SK-N-SH (cell line): ENCODE measurements at regions not wholly inside any gene's neighbourhood (a gene's known extent, or its start where the extent isn't known, plus 50 kb on each side); places are given as distances from the start of the nearest gene placed in this dataset.

Experiments used
- CTCF ChIA-PET: fragments of 300-600, 350-600 bp; formaldehyde crosslinking; extraction: SDS; loops from one replicate; lab custom pipeline; 2021; lab: Yijun Ruan, JAX
- POLR2A ChIA-PET: fragments of 350-600 bp; sonication (Branson Sonifier 250); formaldehyde crosslinking; extraction: SDS; loops from one replicate; lab custom pipeline; 2020; ENCODE audit warnings: antibody characterized with exemption, inconsistent platforms; lab: Yijun Ruan, JAX
- DNase-seq: peaks from one replicate; pipeline ENCODE4 v3.0.0; 2012
- H2AFZ ChIP-seq: fragments of 200-600 bp; sonication (generic); 2 replicates; pipeline ENCODE4 v1.8.1; 2016; ENCODE audit warnings: antibody characterized with exemption, mild to moderate bottlenecking, low read depth
- H3F3A ChIP-seq: fragments of 200-600 bp; sonication (generic); replicated peaks from 2 replicates; pipeline ENCODE3; 2016; ENCODE audit warnings: antibody characterized with exemption, mild to moderate bottlenecking; ENCODE audit not compliant: insufficient read depth
- H3K27ac ChIP-seq, 2 experiments: fragments of 200-500 bp in 1 of 2; fragments of 200-600 bp in 1 of 2; sonication (Bioruptor generic) in 1 of 2; sonication (generic), shearing (Covaris generic) in 1 of 2; 2 replicates each; pipeline versions ENCODE4 v1.5.1 to v1.6.1; 2014 to 2016; ENCODE audit warnings: low read depth in 2 of 2, inconsistent platforms in 1 of 2, low read length in 1 of 2, mild to moderate bottlenecking in 1 of 2, mixed read lengths in 1 of 2
- H3K27me3 ChIP-seq: fragments of 200-600 bp; sonication (generic), shearing (Covaris generic); 2 replicates; pipeline ENCODE4 v1.6.1; 2016; ENCODE audit warnings: mixed run types; ENCODE audit not compliant: insufficient read depth
- H3K36me3 ChIP-seq, 2 experiments: fragments of 200-500 bp in 1 of 2; fragments of 200-600 bp in 1 of 2; sonication (Bioruptor generic) in 1 of 2; sonication (generic) in 1 of 2; replicated peaks in 1 of 2; 2 replicates each; pipeline versions ENCODE3 to v1.5.1; 2014 to 2016; ENCODE audit warnings: low read length in 1 of 2, mild to moderate bottlenecking in 1 of 2; ENCODE audit not compliant: insufficient read depth in 2 of 2, control insufficient read depth in 1 of 2
- H3K4me1 ChIP-seq, 2 experiments: fragments of 200-500 bp in 1 of 2; fragments of 200-600 bp in 1 of 2; sonication (Bioruptor generic) in 1 of 2; sonication (generic), shearing (Covaris generic) in 1 of 2; 2 replicates each; pipeline versions ENCODE4 v1.5.1 to v1.6.1; 2014 to 2016; ENCODE audit warnings: low read depth in 1 of 2, low read length in 1 of 2, mixed run types in 1 of 2; ENCODE audit not compliant: insufficient read depth in 2 of 2, control insufficient read depth in 1 of 2
- H3K4me2 ChIP-seq: fragments of 200-600 bp; sonication (generic), shearing (Covaris generic); 2 replicates; pipeline ENCODE4 v1.6.1; 2017; ENCODE audit warnings: mixed run types
- H3K4me3 ChIP-seq, 2 experiments: fragments of 200-500 bp in 1 of 2; fragments of 200-600 bp in 1 of 2; sonication (Bioruptor generic) in 1 of 2; sonication (generic), shearing (Covaris generic) in 1 of 2; 2 replicates each; pipeline versions ENCODE4 v1.5.1 to v1.8.1; 2014 to 2016; ENCODE audit warnings: low read depth in 2 of 2, inconsistent platforms in 1 of 2, low read length in 1 of 2, mild to moderate bottlenecking in 1 of 2, mixed read lengths in 1 of 2, moderate library complexity in 1 of 2
- H3K79me2 ChIP-seq: fragments of 200-600 bp; sonication (generic); 2 replicates; pipeline ENCODE4 v1.8.1; 2017; ENCODE audit warnings: mild to moderate bottlenecking; ENCODE audit not compliant: insufficient read depth
- H3K9ac ChIP-seq: fragments of 200-600 bp; sonication (generic); 2 replicates; pipeline ENCODE4 v1.6.1; 2017; ENCODE audit warnings: mixed run types
- H3K9me2 ChIP-seq: fragments of 200-600 bp; sonication (generic); 2 replicates; pipeline ENCODE4 v1.6.1; 2017; ENCODE audit warnings: mixed run types
- H3K9me3 ChIP-seq: fragments of 200-600 bp; sonication (generic); 2 replicates; pipeline ENCODE4 v1.6.1; 2017; ENCODE audit warnings: mixed run types, mild to moderate bottlenecking, moderate library complexity
- H4K20me1 ChIP-seq: fragments of 200-600 bp; sonication (generic); 2 replicates; pipeline ENCODE4 v1.6.1; 2017; ENCODE audit warnings: mild to moderate bottlenecking, mixed run types; ENCODE audit not compliant: insufficient read depth
- EP300 ChIP-seq, 2 experiments: IDR thresholded peaks; 2 replicates each; pipeline versions ENCODE4 v1.4.0 to v1.6.1; 2012; ENCODE audit warnings: borderline replicate concordance in 1 of 2, low read depth in 1 of 2, low read length in 1 of 2
- GABPA ChIP-seq: IDR thresholded peaks from 2 replicates; pipeline ENCODE4 v1.4.0; 2012; ENCODE audit warnings: low read depth, mild to moderate bottlenecking
- JUND ChIP-seq: IDR thresholded peaks from 2 replicates; pipeline ENCODE4 v1.4.0; 2012
- MEF2A ChIP-seq: IDR thresholded peaks from 2 replicates; pipeline ENCODE4 v1.4.0; 2012; ENCODE audit warnings: low read depth, borderline replicate concordance
- NFIC ChIP-seq: IDR thresholded peaks from 2 replicates; pipeline ENCODE4 v1.4.0; 2012; ENCODE audit warnings: borderline replicate concordance
- NRF1 ChIP-seq: IDR thresholded peaks from 2 replicates; pipeline ENCODE4 v1.6.1; 2012; ENCODE audit warnings: low read depth, mild to moderate bottlenecking, low read length
- RCOR1 ChIP-seq: fragments of 150-350 bp; IDR thresholded peaks from 2 replicates; pipeline ENCODE4 v1.6.1; 2017; ENCODE audit warnings: antibody characterized with exemption, low read length
- TAF1 ChIP-seq: IDR thresholded peaks from 2 replicates; pipeline ENCODE4 v1.6.1; 2012; ENCODE audit warnings: low read depth, mild to moderate bottlenecking, low read length, moderate library complexity, borderline replicate concordance
- TCF12 ChIP-seq: IDR thresholded peaks from 2 replicates; pipeline ENCODE4 v1.4.0; 2012
- TEAD4 ChIP-seq: IDR thresholded peaks from 2 replicates; pipeline ENCODE4 v1.4.0; 2012; ENCODE audit warnings: mild to moderate bottlenecking, borderline replicate concordance; ENCODE audit not compliant: insufficient read depth
- YY1 ChIP-seq: IDR thresholded peaks from 2 replicates; pipeline ENCODE4 v1.4.0; 2012; ENCODE audit warnings: low read depth, mild to moderate bottlenecking
- WGBS: methylation state at CpG from one replicate; pipeline ENCODE4 v1.1.6; 2017; ENCODE audit warnings: low lambda C conversion rate; 5-methylcytosine and 5-hydroxymethylcytosine counted together
- TF ChIP-seq, protein P1 (sequence below): fragments of 150-350 bp; IDR thresholded peaks from 2 replicates; pipeline ENCODE4 v1.6.1; 2017; ENCODE audit warnings: antibody characterized with exemption, low read length, low read depth, borderline replicate concordance
- TF ChIP-seq, protein P2 (sequence below): fragments of 200-600 bp; sonication (generic); IDR thresholded peaks from 2 replicates; pipeline ENCODE4 v1.6.1; 2017; ENCODE audit warnings: antibody characterized with exemption, mild to moderate bottlenecking, moderate library complexity
- TF ChIP-seq, protein P3 (sequence below): IDR thresholded peaks from 2 replicates; pipeline ENCODE4 v1.6.1; 2012; ENCODE audit warnings: mild to moderate bottlenecking, low read depth, low read length, moderate library complexity
- TF ChIP-seq, protein P4 (sequence below): IDR thresholded peaks from 2 replicates; pipeline ENCODE4 v1.4.0; 2012; ENCODE audit warnings: low read depth, borderline replicate concordance
- TF ChIP-seq, protein P5 (sequence below): IDR thresholded peaks from 2 replicates; pipeline ENCODE4 v1.4.0; 2012; ENCODE audit warnings: low read depth

DNA sequence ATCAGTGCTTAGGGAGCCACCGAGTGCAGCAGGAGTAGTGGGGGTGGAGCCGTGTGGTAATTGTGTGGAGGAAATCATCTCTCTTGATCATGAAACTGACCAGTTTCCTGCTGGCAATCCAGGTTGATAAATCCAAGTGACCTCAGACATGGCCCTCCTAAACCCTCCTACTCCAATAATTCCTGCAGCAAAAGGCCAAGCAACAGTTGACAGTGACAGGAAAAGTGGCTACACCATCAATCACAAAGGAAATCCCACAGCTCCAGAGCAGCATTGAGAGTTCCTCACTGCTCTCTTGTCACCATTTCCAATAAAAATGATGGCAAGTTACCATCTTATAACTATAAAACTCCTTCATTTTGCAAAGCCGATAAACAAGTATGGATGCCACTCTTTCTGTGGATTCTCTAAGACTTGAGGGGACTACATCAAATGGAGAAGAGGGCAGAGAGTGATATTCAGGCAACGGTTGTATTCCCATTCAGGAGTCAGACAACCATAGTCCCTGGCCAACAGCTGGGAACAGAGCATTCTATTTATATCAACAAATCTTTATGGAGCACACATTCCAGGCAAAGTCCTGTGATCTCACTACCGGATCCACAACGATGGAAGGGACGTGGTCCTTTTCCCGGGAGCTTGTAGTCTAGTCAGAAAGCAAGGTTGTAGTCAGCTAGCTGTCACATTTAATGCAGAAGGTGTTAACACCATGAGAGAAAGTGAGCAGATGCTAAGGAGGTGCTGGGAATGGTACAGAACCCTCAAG lies 312.5 kb upstream of the CTNNB1 start:
- no peak overlapping the region; a peak in 1 of 4 replicates for H3K4me3 ChIP-seq
- H4K20me1 ChIP-seq, result no peaks in the 10 kb centered on the region
- CTCF ChIA-PET, result interaction anchor here (0.9 kb wide), 1 partner anchor 9 kb away, joined by 3 read pairs; no protein-coding TSS in a partner anchor
- H3K79me2 ChIP-seq, result no peaks in the 10 kb centered on the region
- H3K27me3 ChIP-seq, result no peaks in the 10 kb centered on the region
- H3F3A ChIP-seq, result no peaks in the 10 kb centered on the region
- no peaks in the 10 kb centered on the region for H3K9me2 ChIP-seq
- TF ChIP-seq JUND, result no peak
- no peak for TF ChIP-seq MEF2A
- TF ChIP-seq NFIC, result no peak
- no peak for TF ChIP-seq TAF1
- TF ChIP-seq, protein P1, sequence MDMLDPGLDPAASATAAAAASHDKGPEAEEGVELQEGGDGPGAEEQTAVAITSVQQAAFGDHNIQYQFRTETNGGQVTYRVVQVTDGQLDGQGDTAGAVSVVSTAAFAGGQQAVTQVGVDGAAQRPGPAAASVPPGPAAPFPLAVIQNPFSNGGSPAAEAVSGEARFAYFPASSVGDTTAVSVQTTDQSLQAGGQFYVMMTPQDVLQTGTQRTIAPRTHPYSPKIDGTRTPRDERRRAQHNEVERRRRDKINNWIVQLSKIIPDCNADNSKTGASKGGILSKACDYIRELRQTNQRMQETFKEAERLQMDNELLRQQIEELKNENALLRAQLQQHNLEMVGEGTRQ, result no peak
- TF ChIP-seq RCOR1, result no peak
- no peak for TF ChIP-seq NRF1
- TF ChIP-seq, protein P2, sequence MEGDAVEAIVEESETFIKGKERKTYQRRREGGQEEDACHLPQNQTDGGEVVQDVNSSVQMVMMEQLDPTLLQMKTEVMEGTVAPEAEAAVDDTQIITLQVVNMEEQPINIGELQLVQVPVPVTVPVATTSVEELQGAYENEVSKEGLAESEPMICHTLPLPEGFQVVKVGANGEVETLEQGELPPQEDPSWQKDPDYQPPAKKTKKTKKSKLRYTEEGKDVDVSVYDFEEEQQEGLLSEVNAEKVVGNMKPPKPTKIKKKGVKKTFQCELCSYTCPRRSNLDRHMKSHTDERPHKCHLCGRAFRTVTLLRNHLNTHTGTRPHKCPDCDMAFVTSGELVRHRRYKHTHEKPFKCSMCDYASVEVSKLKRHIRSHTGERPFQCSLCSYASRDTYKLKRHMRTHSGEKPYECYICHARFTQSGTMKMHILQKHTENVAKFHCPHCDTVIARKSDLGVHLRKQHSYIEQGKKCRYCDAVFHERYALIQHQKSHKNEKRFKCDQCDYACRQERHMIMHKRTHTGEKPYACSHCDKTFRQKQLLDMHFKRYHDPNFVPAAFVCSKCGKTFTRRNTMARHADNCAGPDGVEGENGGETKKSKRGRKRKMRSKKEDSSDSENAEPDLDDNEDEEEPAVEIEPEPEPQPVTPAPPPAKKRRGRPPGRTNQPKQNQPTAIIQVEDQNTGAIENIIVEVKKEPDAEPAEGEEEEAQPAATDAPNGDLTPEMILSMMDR, result no peak
- TF ChIP-seq, all 33 proteins: peak for 0
- Histone ChIP-seq H2AFZ (no peak overlapping the region), H3K36me3 (no peaks in the 10 kb centered on the region), H3K4me1 (no peaks in the 10 kb centered on the region), H3K9ac (no peak overlapping the region), H3K27ac (no peak overlapping the region), H3K4me2 (no peak overlapping the region), H3K9me3 (no peaks in the 10 kb centered on the region)
- DNase-seq, result no peak
- POLR2A ChIA-PET, result no interaction called here
- WGBS, result 61% methylated on average over 7 of the region's 8 CpGs

DNA sequence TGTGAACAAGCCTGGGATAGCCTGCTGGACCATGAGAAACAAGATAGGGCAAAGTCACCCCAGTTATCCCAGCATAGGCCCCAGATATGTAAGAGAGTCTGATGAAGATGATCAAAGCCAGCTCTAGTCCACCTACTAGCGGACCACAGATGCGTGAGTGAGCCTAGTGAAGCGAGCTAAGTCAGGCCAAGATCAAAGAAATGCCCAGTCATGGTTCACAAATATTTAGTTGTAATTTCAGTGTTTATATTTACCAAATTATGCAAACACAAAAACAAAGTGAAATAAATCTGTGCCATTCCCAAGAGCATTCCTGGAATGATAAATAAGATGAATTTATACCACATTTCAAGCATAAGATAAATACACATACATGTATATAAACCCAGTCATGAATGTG lies 308.1 kb upstream of the CTNNB1 start:
- Histone ChIP-seq H3K9ac (no peak overlapping the region), H3K27me3 (no peaks in the 10 kb centered on the region), H3K9me2 (no peaks in the 10 kb centered on the region), H3F3A (no peaks in the 10 kb centered on the region), H3K9me3 (no peaks in the 10 kb centered on the region), H3K4me3 (no peak overlapping the region), H3K79me2 (no peaks in the 10 kb centered on the region), H3K36me3 (no peaks in the 10 kb centered on the region), H3K27ac (no peak overlapping the region), H3K4me2 (no peak overlapping the region), H4K20me1 (no peaks in the 10 kb centered on the region), H2AFZ (no peak overlapping the region), H3K4me1 (no peaks in the 10 kb centered on the region)
- TF ChIP-seq, protein P3, sequence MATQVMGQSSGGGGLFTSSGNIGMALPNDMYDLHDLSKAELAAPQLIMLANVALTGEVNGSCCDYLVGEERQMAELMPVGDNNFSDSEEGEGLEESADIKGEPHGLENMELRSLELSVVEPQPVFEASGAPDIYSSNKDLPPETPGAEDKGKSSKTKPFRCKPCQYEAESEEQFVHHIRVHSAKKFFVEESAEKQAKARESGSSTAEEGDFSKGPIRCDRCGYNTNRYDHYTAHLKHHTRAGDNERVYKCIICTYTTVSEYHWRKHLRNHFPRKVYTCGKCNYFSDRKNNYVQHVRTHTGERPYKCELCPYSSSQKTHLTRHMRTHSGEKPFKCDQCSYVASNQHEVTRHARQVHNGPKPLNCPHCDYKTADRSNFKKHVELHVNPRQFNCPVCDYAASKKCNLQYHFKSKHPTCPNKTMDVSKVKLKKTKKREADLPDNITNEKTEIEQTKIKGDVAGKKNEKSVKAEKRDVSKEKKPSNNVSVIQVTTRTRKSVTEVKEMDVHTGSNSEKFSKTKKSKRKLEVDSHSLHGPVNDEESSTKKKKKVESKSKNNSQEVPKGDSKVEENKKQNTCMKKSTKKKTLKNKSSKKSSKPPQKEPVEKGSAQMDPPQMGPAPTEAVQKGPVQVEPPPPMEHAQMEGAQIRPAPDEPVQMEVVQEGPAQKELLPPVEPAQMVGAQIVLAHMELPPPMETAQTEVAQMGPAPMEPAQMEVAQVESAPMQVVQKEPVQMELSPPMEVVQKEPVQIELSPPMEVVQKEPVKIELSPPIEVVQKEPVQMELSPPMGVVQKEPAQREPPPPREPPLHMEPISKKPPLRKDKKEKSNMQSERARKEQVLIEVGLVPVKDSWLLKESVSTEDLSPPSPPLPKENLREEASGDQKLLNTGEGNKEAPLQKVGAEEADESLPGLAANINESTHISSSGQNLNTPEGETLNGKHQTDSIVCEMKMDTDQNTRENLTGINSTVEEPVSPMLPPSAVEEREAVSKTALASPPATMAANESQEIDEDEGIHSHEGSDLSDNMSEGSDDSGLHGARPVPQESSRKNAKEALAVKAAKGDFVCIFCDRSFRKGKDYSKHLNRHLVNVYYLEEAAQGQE, result no peak
- TF ChIP-seq GABPA, result no peak
- TF ChIP-seq MEF2A, result no peak
- TF ChIP-seq EP300 (IDR thresholded peaks at IDR 0.05; ENCODE audit: borderline replicate concordance in 1 of 2, low read depth in 1 of 2, low read length in 1 of 2), result no peak
- TF ChIP-seq TEAD4, result no peak
- TF ChIP-seq, protein P4, sequence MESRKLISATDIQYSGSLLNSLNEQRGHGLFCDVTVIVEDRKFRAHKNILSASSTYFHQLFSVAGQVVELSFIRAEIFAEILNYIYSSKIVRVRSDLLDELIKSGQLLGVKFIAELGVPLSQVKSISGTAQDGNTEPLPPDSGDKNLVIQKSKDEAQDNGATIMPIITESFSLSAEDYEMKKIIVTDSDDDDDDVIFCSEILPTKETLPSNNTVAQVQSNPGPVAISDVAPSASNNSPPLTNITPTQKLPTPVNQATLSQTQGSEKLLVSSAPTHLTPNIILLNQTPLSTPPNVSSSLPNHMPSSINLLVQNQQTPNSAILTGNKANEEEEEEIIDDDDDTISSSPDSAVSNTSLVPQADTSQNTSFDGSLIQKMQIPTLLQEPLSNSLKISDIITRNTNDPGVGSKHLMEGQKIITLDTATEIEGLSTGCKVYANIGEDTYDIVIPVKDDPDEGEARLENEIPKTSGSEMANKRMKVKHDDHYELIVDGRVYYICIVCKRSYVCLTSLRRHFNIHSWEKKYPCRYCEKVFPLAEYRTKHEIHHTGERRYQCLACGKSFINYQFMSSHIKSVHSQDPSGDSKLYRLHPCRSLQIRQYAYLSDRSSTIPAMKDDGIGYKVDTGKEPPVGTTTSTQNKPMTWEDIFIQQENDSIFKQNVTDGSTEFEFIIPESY, result no peak
- no peak for TF ChIP-seq YY1
- TF ChIP-seq TCF12, result no peak
- TF ChIP-seq NRF1, result no peak
- TF ChIP-seq, protein P5, sequence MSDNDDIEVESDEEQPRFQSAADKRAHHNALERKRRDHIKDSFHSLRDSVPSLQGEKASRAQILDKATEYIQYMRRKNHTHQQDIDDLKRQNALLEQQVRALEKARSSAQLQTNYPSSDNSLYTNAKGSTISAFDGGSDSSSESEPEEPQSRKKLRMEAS, result no peak
- 70% methylated on average over 3 of the region's 3 CpGs for WGBS
- DNase-seq, result no peak
- POLR2A ChIA-PET, result no interaction called here
- CTCF ChIA-PET, result no interaction called here
